GM12874 (cell line): ENCODE measurements at regions not wholly inside any gene's neighbourhood (a gene's known extent, or its start where the extent isn't known, plus 50 kb on each side); places are given as distances from the start of the nearest gene placed in this dataset.

Experiments used
- TF ChIP-seq, protein P1 (sequence below): IDR thresholded peaks from 2 replicates; pipeline ENCODE4 v1.5.1; 2011; ENCODE audit warnings: low read depth, mild to moderate bottlenecking, control low read depth, low read length, moderate library complexity; ENCODE audit not compliant: insufficient read depth

DNA sequence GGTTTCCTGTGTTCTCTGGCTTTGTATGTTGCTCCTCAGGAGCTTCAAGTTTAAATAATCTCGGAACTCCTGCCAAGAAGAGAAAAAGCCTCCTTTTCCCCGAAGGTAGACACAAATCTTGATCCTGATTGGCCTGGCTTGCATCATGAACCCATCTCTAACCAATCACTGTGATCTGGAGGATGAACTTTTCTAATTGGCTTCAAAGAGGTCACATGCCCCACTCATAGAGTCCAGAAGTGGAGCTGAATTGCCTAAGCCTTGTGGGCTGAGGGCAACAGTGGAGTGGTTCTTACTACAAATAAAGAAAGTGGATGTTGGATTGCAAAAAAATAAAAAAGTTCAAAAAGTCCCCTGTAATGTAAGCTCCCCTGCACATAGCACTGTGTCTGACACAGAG lies 245.9 kb downstream of the MID1IP1 start:
- TF ChIP-seq, protein P1, sequence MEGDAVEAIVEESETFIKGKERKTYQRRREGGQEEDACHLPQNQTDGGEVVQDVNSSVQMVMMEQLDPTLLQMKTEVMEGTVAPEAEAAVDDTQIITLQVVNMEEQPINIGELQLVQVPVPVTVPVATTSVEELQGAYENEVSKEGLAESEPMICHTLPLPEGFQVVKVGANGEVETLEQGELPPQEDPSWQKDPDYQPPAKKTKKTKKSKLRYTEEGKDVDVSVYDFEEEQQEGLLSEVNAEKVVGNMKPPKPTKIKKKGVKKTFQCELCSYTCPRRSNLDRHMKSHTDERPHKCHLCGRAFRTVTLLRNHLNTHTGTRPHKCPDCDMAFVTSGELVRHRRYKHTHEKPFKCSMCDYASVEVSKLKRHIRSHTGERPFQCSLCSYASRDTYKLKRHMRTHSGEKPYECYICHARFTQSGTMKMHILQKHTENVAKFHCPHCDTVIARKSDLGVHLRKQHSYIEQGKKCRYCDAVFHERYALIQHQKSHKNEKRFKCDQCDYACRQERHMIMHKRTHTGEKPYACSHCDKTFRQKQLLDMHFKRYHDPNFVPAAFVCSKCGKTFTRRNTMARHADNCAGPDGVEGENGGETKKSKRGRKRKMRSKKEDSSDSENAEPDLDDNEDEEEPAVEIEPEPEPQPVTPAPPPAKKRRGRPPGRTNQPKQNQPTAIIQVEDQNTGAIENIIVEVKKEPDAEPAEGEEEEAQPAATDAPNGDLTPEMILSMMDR, result no peak

DNA sequence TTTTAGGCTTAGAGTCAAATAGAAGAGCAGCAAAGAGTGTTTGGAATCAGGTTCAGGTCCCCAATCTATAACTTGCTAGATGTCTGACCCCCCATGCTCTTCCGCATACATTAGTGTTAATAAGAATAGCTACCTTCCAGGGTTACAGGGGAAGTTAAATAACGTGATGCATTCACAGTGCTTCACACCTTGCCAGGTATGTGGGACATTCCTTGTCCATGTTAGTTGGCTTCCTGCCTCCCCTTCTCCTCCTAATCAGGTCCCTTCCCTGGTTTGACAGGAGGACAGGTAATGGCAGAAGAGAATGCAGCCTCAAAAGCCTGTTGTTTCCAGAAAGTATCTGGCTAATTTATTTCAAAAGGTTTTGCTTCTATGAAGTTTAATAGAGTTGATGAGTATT lies 248.7 kb downstream of the MID1IP1 start:
- TF ChIP-seq, protein P1, result no peak

DNA sequence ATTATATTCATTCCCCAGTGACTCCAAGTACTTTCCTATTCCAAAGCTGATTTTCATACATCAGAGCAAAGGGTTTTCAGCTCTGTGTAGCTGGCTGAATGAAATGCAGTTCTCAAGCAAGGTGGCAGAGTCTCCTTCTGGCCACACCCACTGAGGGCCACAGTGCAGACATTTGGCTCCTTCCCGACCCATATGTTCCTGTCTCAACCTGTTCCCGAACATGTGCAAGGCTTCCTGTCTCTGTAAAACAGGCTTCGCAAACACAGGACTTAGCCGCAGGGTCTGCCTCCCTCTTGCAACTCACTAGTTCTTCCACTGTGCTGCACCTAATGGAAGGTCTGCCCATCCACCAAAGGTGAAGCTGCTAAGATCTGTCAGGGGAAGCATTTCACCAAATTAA lies 249.2 kb downstream of the MID1IP1 start:
- TF ChIP-seq, protein P1, result no peak

DNA sequence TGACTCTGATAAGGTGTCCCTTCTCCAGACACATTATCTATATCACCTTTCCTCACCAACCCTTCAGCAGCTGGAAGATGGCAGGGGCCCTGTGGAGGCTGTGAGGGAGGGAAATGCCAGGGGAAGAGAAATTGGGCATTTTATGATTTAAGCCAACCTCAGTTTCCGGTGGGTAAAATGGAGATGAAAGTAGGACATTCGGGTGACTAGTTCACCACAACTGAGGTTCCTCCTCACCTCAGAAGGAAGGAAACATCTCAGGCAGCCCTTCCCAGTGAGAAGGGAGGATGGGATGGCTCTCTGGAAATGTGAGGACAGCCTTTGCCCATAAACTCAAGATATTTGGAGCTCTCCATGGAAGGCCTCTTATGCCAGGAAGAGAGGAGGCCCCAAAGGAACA lies 251.5 kb downstream of the MID1IP1 start:
- TF ChIP-seq, protein P1, result no peak

DNA sequence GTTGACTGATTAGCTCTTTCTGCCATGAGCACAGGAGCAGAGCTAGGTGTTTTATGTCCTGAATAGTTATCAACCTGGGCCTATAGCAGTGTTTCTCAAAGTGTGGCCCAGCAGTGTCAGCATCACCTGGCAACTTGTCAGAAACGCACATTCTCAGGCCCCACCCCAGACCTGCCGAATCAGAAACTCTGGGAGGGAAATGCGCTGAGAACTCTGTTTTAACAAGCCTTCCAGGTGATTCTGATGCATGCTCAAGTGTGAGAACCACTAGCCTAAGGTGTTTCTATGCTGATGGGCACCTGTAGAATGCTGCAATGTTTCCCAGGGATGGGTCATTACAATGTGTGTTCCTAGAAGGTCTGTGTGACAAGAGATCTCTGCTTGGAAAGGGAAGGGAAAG lies 257.5 kb downstream of the MID1IP1 start:
- TF ChIP-seq, protein P1, result no peak

DNA sequence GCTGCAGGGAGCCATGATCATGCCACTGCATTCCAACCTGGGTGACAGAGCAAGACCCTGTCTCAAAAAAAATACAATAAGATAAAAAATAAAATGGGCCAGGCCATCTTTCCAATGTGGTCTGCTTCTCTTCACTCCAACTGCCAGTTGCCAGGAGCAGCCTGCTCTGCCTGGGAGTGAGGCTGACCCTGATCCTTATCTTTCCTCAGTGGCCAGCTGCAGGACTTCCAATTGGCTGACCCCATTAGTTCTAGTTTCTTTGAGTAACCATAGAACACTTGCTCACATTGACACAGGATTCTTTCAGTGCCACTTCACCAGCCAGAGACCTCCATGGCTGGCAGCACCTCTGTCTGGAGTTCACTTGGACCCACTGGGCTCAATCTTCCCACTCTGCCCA lies 258.6 kb downstream of the MID1IP1 start:
- TF ChIP-seq, protein P1, result no peak

DNA sequence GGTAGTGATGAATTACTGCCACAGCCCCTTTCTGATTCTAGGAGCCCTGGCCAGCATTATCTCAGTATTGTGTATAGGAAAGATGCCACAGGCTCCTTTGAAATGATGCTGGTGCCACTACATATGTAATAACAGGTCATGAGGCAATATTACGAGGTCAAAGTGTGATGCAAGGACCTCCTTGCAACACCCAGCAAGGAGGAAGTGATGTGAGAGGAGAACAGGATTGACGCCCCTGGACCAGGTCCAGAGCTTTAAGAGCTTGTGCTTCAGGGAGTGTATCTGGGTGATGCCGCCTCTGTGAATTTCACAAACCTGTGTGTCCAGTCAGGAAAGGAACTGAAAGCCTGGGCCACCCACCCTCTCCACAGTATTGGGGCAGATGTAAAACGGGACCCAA lies 261.8 kb downstream of the MID1IP1 start:
- TF ChIP-seq, protein P1, result no peak

DNA sequence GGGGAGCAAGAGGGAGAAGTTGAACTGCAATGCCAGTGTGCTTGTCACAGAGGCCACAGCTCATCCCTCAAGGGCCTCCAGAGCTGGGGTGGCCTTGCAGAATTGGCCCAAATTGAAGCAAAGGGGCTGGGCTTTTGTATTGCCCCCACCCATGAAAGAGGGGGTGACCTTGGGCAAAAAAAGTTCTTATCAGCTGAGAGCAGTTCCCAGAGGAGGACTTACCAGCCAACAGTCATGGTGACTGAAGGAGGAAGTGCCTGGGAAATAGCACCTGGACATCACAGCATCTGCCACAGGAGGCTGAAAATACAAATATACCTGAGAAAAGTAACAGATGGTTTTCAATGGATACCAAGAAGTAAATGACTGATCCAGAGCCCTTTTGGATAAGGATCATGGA lies 262.4 kb downstream of the MID1IP1 start:
- TF ChIP-seq, protein P1, result no peak
